Skeletal muscle tissue (tissue), 3 donors: ENCODE measurements at regions not wholly inside any gene's neighbourhood (a gene's known extent, or its start where the extent isn't known, plus 50 kb on each side); places are given as distances from the start of the nearest gene placed in this dataset.

Source experiments
- H3K27ac ChIP-seq: one replicate; pipeline ENCODE4 v1.7.0; 2013; ENCODE audit warnings: mild to moderate bottlenecking, low read depth, low read length, inconsistent platforms
- H3K27me3 ChIP-seq, 3 donors: one replicate each; pipeline ENCODE4 v1.7.0; 2013; ENCODE audit warnings: low read length in 3 of 3; ENCODE audit not compliant: control insufficient read depth in 3 of 3, insufficient read depth in 3 of 3
- H3K36me3 ChIP-seq, 3 donors: one replicate each; pipeline ENCODE4 v1.7.0; 2013; ENCODE audit warnings: low read length in 3 of 3; ENCODE audit not compliant: control insufficient read depth in 3 of 3, insufficient read depth in 3 of 3
- H3K4me1 ChIP-seq, 3 donors: one replicate each; pipeline ENCODE4 v1.7.0; 2013; ENCODE audit warnings: low read length in 3 of 3, mild to moderate bottlenecking in 3 of 3; ENCODE audit not compliant: control insufficient read depth in 3 of 3, insufficient read depth in 3 of 3
- H3K4me3 ChIP-seq, 3 donors: one replicate each; pipeline ENCODE4 v1.7.0; 2013; ENCODE audit warnings: low read length in 3 of 3
- H3K9ac ChIP-seq, 3 donors: one replicate each; pipeline ENCODE4 v1.7.0; 2013; ENCODE audit warnings: low read length in 3 of 3, mild to moderate bottlenecking in 3 of 3, moderate library complexity in 2 of 3, low read depth in 1 of 3
- H3K9me3 ChIP-seq, 3 donors: one replicate each; pipeline ENCODE4 v1.7.0; 2013; ENCODE audit warnings: low read length in 3 of 3; ENCODE audit not compliant: control insufficient read depth in 3 of 3
- donor health status: Osteomylitis.

GRCh38 chr1:30437059-30437576 is 286.3 kb downstream of the MATN1 start:
- no peak overlapping the region for H3K9ac ChIP-seq
- no peaks in the 10 kb centered on the region for H3K9me3 ChIP-seq
- no peaks in the 10 kb centered on the region for H3K4me1 ChIP-seq
- no peak overlapping the region for H3K4me3 ChIP-seq
- H3K27ac ChIP-seq = no peak overlapping the region
- no peaks in the 10 kb centered on the region for H3K36me3 ChIP-seq
- H3K27me3 ChIP-seq = no peaks in the 10 kb centered on the region

GRCh38 chr1:30427545-30427944 is 295.8 kb downstream of the MATN1 start:
- H3K4me1 ChIP-seq = no peaks in the 10 kb centered on the region
- no peak overlapping the region for H3K4me3 ChIP-seq

GRCh38 chr1:30425046-30425445 is 298.3 kb downstream of the MATN1 start:
- Histone ChIP-seq H3K4me3 (no peak overlapping the region), H3K36me3 (no peaks in the 10 kb centered on the region), H3K4me1 (no peaks in the 10 kb centered on the region), H3K27me3 (peaks cover 7 to 17% (median 10%) of the 10 kb centered on the region in 3 donors), H3K9me3 (peaks cover 0 to 8% (median 2%) of the 10 kb centered on the region in 3 donors), H3K27ac (no peak overlapping the region), H3K9ac (no peak overlapping the region)

More at GRCh38 chr1:30427545-30427944, 295.8 kb downstream of the MATN1 start:
- Histone ChIP-seq H3K27me3 (peaks cover 0 to 8% (median 4%) of the 10 kb centered on the region in 3 donors), H3K27ac (no peak overlapping the region), H3K9ac (no peak overlapping the region), H3K36me3 (no peaks in the 10 kb centered on the region), H3K9me3 (peaks cover 0 to 10% (median 4%) of the 10 kb centered on the region in 3 donors)

- H3K4me3 ChIP-seq = no peak overlapping the region
- H3K27ac ChIP-seq = no peak overlapping the region
- no peaks in the 10 kb centered on the region for H3K4me1 ChIP-seq
- H3K9ac ChIP-seq = no peak overlapping the region
- H3K9me3 ChIP-seq = peaks cover 0 to 4% (median 2%) of the 10 kb centered on the region in 3 donors
- peaks cover 7 to 17% (median 10%) of the 10 kb centered on the region in 3 donors for H3K27me3 ChIP-seq
- H3K36me3 ChIP-seq = no peaks in the 10 kb centered on the region
Observed at GRCh38 chr1:30423570-30423969, 299.8 kb downstream of the MATN1 start.

- no peak overlapping the region for H3K4me3 ChIP-seq
- H3K9me3 ChIP-seq = peaks cover 0 to under 1% (median 0%) of the 10 kb centered on the region in 3 donors
- peaks cover 7 to 17% (median 14%) of the 10 kb centered on the region in 3 donors for H3K27me3 ChIP-seq
- H3K27ac ChIP-seq = no peak overlapping the region
- no peaks in the 10 kb centered on the region for H3K4me1 ChIP-seq
- no peaks in the 10 kb centered on the region for H3K36me3 ChIP-seq
- H3K9ac ChIP-seq = no peak overlapping the region
Observed at GRCh38 chr1:30422251-30422650, 301.1 kb downstream of the MATN1 start.

- Histone ChIP-seq H3K4me1 (no peaks in the 10 kb centered on the region), H3K27me3 (peaks cover 4 to 17% (median 15%) of the 10 kb centered on the region in 3 donors)
Observed at GRCh38 chr1:30420519-30421050, 302.8 kb downstream of the MATN1 start.

GRCh38 chr1:30419831-30420230 is 303.6 kb downstream of the MATN1 start:
- H3K9ac ChIP-seq = no peak overlapping the region
- no peak overlapping the region for H3K27ac ChIP-seq
- H3K27me3 ChIP-seq = peaks cover 3 to 21% (median 15%) of the 10 kb centered on the region in 3 donors
- no peaks in the 10 kb centered on the region for H3K9me3 ChIP-seq
- H3K4me3 ChIP-seq = no peak overlapping the region
- H3K4me1 ChIP-seq = no peaks in the 10 kb centered on the region
- H3K36me3 ChIP-seq = no peaks in the 10 kb centered on the region

More at GRCh38 chr1:30420519-30421050, 302.8 kb downstream of the MATN1 start:
- Histone ChIP-seq H3K9ac (no peak overlapping the region), H3K36me3 (no peaks in the 10 kb centered on the region), H3K4me3 (no peak overlapping the region), H3K27ac (no peak overlapping the region), H3K9me3 (no peaks in the 10 kb centered on the region)

- Histone ChIP-seq H3K4me1 (no peaks in the 10 kb centered on the region), H3K27ac (no peak overlapping the region), H3K36me3 (no peaks in the 10 kb centered on the region), H3K9me3 (no peaks in the 10 kb centered on the region), H3K4me3 (no peak overlapping the region), H3K9ac (no peak overlapping the region), H3K27me3 (peaks cover 3 to 21% (median 15%) of the 10 kb centered on the region in 3 donors)
Observed at GRCh38 chr1:30418939-30419720, 304.3 kb downstream of the MATN1 start.

GRCh38 chr1:30418061-30418938 is 305.1 kb downstream of the MATN1 start:
- no peaks in the 10 kb centered on the region for H3K36me3 ChIP-seq
- H3K27me3 ChIP-seq = peaks cover 3 to 21% (median 15%) of the 10 kb centered on the region in 3 donors
- no peak overlapping the region for H3K4me3 ChIP-seq
- no peak overlapping the region for H3K27ac ChIP-seq
- H3K9ac ChIP-seq = no peak overlapping the region
- H3K4me1 ChIP-seq = no peaks in the 10 kb centered on the region
- no peaks in the 10 kb centered on the region for H3K9me3 ChIP-seq
